HG03103 (cell line): ENCODE measurements at regions not wholly inside any gene's neighbourhood (a gene's known extent, or its start where the extent isn't known, plus 50 kb on each side); places are given as distances from the start of the nearest gene placed in this dataset.
"Not testable (repeated sequence)": the region's sequence is repeated elsewhere in the genome, so short reads cannot be mapped to it uniquely, and the experiment has no call there.

ENCODE experiments used
- ATAC-seq: cut with Tn5 transposase; IDR thresholded peaks from one replicate; pipeline ENCODE4 v1.9.1; 2021; ENCODE audit warnings: low read depth; ENCODE audit not compliant: unreplicated experiment

- ATAC-seq: no peak
Measured at GRCh38 chr6:71810880-71811279, 75.5 kb upstream of the RIMS1 start.

DNA sequence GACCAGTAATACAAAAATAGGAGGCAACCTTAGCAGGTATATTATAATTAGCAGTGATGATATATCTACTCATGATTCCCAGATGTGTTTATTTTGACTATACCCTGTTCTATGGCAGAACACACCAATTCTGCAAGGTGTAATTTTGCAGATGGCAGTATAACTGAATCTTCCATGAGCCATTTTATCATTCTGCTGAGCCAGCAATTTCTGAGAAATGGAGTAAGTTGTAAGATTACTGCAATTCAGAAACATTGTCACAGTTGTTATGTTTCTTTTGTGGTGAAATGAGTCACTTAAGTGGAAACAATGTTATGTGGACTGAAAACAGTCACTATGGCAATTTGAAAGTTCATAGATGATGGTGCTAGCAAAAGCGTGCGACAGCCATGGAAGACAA is 63.7 kb upstream of the RIMS1 start:
- no peak for ATAC-seq

- not testable (repeated sequence) for ATAC-seq
Measured at GRCh38 chr6:71832110-71832764, 54.1 kb upstream of the RIMS1 start.
